ENCODE measurements at regions not wholly inside any gene's neighbourhood (a gene's known extent, or its start where the extent isn't known, plus 50 kb on each side); places are given as distances from the start of the nearest gene placed in this dataset.
A peak's percentile ranks its signal among the peaks of the same experiment; 100 is the strongest.

DNA sequence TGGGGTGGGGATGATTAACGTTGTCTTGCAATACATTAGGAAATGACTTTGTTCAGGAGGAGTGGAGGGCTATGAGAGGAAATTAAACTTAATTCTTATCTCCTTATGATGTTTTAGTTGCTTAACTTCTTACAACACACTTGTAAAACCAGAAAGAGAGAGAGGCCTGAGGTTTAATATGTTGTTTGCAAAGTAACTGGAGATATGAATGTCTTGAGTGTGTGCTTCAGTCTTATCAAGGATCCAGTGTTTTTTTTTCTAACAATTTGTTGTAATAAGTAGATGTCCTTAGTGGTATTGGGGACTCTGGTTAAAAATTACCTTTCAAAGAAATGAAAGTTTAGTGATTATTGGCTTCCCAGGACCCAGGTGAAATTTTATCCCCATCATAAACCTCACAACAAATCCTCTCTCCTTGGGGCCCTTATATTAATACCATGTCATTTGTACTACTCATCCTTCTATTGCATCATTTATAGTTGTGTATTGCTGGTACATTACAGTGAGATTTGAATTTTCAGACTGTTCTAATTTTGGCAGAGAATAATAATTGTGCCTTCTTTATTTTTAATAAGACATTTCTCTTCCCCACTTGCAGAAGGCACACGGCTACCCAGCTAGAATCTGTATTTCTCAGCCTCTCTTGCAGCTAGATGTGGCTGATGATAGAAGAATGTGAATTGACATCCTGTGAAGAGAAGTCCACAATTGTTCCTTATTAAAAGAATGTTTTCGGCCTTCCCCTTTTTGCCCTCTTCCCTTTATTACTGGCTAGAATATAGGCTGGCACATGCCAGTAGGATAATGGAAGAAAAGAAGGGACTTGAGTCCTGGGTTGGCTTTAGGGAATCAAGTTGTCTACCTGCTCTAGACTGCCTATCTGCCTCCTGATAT lies 91.9 kb upstream of the CXCR4 start:
- no peak for DNase-seq

DNA sequence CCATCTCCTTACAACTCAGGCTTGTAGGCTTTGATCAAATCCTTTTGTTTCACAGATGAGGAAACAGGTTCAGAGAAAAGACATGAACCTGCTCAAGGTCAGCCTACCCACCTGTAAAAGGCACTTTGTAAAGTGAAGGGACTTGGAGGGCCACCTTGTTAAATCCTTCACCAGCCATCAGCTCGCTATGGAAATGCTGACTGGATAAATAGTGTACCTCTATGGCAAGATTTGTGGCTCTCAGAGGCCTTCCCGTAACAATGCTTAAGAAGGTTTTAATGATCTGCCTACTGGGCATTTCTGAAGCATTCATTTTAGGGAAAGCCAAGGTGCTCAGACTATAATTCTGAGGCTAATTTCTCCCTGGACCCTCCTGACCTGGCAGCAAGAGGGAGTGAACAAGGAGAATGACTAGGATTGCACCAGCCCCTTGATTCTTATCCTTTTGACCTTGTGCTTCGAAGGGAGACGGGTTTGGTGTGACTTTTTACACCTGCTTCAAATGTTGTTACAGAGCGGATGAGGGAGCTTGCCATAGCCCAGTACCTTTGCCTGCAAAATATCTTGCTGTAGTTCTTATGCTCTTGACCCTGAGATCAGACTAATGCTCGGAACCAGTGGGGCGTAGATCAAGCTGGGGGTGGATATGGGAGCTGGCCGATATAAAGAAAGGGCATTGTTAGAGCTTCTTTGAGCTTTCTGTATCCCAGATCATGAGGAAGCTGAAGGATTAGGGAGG lies 90.9 kb upstream of the CXCR4 start:
- no peak for DNase-seq

- DNase-seq: no peak
Measured at GRCh38 chr2:136207665-136208064, 89.7 kb upstream of the CXCR4 start.

- DNase-seq: no peak
Measured at GRCh38 chr2:136207030-136207623, 89.2 kb upstream of the CXCR4 start.

- DNase-seq: peak; percentile 37
Measured at GRCh38 chr2:136206613-136207012, 88.7 kb upstream of the CXCR4 start.

DNA sequence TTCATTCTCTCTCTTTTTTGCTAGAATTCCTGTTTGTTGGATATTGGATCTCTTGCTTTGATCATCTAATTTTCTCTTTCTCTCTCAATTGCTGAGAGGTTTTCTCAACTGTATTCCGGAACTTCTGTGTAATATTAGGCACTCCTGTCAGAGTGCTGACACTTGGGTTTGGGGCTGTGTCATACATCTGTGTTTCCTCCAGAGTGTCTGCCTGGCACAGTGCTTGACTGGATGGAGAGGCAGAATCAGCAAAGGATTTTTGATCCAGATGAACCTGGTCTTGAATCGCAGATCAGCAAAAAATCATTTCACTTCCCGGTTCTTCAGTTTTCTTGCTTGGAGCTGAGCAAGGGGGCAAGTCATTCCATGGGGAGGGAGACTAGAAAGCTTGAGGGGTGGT lies 87.7 kb upstream of the CXCR4 start:
- DNase-seq: no peak

DNA sequence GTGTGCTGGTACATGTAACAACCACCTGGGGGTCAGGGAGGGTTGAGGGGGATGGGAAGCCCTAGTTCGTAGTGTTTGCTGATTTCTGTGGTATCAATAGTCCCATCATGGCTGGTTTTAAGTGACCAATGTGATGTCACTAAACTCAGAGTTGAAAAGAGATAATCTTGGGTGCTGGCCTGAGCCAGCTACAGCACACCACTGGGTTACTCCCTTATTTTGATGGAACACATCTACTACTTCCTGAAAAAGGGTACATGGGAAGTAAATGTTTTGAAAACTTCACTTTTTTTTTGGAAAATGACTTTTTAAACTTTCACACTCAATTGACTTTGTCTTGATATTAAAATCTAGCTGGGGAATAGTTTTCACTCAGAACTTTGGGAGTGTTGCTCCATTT lies 87.0 kb upstream of the CXCR4 start:
- DNase-seq: no peak

- no peak for DNase-seq
Measured at GRCh38 chr2:136195226-136195625, 77.3 kb upstream of the CXCR4 start.

GRCh38 chr2:136191041-136191440 lies 73.1 kb upstream of the CXCR4 start:
- no peak for DNase-seq

GRCh38 chr2:136189221-136189782 lies 71.4 kb upstream of the CXCR4 start:
- no peak for DNase-seq

DNA sequence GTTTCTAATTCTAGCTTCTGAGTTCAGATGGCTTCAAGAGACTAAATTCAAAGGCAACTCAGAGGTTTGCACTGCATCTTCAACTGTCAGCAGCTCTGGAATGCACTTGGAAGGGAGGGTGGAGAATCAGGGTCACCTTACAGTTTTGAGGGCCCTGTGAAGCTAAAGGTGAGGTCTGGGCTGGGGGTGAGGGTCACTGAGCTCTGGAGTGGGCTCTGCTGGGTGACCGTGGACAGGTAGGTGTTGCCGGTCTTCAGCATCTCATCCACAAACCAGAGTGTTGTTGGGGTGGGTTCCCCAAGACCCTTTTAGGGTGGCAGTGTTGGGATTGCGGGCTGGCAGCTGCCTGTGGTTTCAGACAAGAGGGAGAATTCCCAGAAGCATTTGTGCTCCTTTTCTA lies 70.1 kb upstream of the CXCR4 start:
- DNase-seq: no peak

- DNase-seq: peak; percentile 25
Measured at GRCh38 chr2:136185981-136186776, 68.2 kb upstream of the CXCR4 start.

- no peak for DNase-seq
Measured at GRCh38 chr2:136183097-136183496, 65.1 kb upstream of the CXCR4 start.

GRCh38 chr2:136182315-136182714 lies 64.4 kb upstream of the CXCR4 start:
- no peak for DNase-seq

- no peak for DNase-seq
Measured at GRCh38 chr2:136179602-136179975, 61.6 kb upstream of the CXCR4 start.

GRCh38 chr2:136178941-136179601 lies 61.1 kb upstream of the CXCR4 start:
- DNase-seq: no peak

- DNase-seq: no peak
Measured at GRCh38 chr2:136175868-136176267, 57.9 kb upstream of the CXCR4 start.

GRCh38 chr2:136175466-136175865 lies 57.5 kb upstream of the CXCR4 start:
- no peak for DNase-seq

DNA sequence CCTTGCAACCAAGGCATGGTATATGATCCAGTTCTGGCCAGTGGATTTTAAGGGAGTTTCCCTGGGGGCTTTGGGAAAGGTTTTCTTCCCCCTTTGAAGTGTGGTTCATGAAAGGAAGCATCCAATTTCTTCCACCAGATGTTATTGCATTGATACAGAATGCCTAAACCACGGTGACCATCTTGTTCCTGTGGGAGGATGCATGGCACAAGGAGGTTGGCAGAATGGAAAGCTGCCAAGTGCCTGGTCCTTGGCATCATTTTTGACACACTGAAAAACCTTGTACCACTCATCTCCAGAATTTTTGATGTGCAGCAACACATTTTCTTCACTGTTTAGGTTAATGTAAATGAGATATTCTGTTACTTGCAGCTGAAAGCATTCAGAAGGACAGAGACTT lies 55.2 kb upstream of the CXCR4 start:
- DNase-seq: no peak

GRCh38 chr2:136171223-136171622 lies 53.3 kb upstream of the CXCR4 start:
- no peak for DNase-seq

GRCh38 chr2:136168720-136169119 lies 50.8 kb upstream of the CXCR4 start:
- DNase-seq: no peak
